DMS53 (cell line): ENCODE measurements at regions not wholly inside any gene's neighbourhood (a gene's known extent, or its start where the extent isn't known, plus 50 kb on each side); places are given as distances from the start of the nearest gene placed in this dataset.

Source experiments
- DNase-seq: peaks from one replicate; lab custom pipeline; 2025; lab: John Stamatoyannopoulos, UW

GRCh38 chr6:33950891-33951889 is 147.4 kb upstream of the MLN start:
- peak; percentile 50 for DNase-seq

- peak; percentile 79 for DNase-seq
These were observed 146.7 kb upstream of the MLN start for GRCh38 chr6:33950472-33950881.

- DNase-seq, result no peak
These were observed 146.2 kb upstream of the MLN start for GRCh38 chr6:33949877-33950435.

- DNase-seq, result no peak
These were observed 145.3 kb upstream of the MLN start for GRCh38 chr6:33949111-33949510.

- DNase-seq, result no peak
These were observed 144.3 kb upstream of the MLN start for GRCh38 chr6:33947916-33948594.

GRCh38 chr6:33947047-33947446 is 143.2 kb upstream of the MLN start:
- no peak for DNase-seq

GRCh38 chr6:33945931-33946330 is 142.1 kb upstream of the MLN start:
- no peak for DNase-seq

- DNase-seq, result no peak
These were observed 141.0 kb upstream of the MLN start for GRCh38 chr6:33944686-33945411.

GRCh38 chr6:33936886-33937285 is 133.1 kb upstream of the MLN start:
- DNase-seq, result no peak

- no peak for DNase-seq
These were observed 131.8 kb upstream of the MLN start for GRCh38 chr6:33935439-33936080.

- DNase-seq, result no peak
These were observed 131.0 kb upstream of the MLN start for GRCh38 chr6:33934731-33935270.

- no peak for DNase-seq
These were observed 129.3 kb upstream of the MLN start for GRCh38 chr6:33933101-33933500.

- DNase-seq, result peak; percentile 15
These were observed 128.0 kb upstream of the MLN start for GRCh38 chr6:33931799-33932198.

GRCh38 chr6:33929575-33930288 is 125.9 kb upstream of the MLN start:
- DNase-seq, result peak; percentile 20

GRCh38 chr6:33927616-33928015 is 123.8 kb upstream of the MLN start:
- peak; percentile 45 for DNase-seq

GRCh38 chr6:33927112-33927511 is 123.3 kb upstream of the MLN start:
- DNase-seq, result no peak

GRCh38 chr6:33926451-33926850 is 122.6 kb upstream of the MLN start:
- no peak for DNase-seq

GRCh38 chr6:33925936-33926335 is 122.1 kb upstream of the MLN start:
- no peak for DNase-seq

- no peak for DNase-seq
These were observed 121.4 kb upstream of the MLN start for GRCh38 chr6:33925210-33925609.

GRCh38 chr6:33924681-33925080 is 120.9 kb upstream of the MLN start:
- DNase-seq, result no peak
